PFSK-1 (cell line): ENCODE measurements at regions not wholly inside any gene's neighbourhood (a gene's known extent, or its start where the extent isn't known, plus 50 kb on each side); places are given as distances from the start of the nearest gene placed in this dataset.

ENCODE experiments used
- POLR2AphosphoS5 ChIP-seq: IDR thresholded peaks from 2 replicates; pipeline ENCODE4 v1.6.1; 2012; ENCODE audit warnings: low read depth, mild to moderate bottlenecking, control low read depth, low read length, moderate library complexity
- SIN3A ChIP-seq: IDR thresholded peaks from 2 replicates; pipeline ENCODE4 v1.6.1; 2012; ENCODE audit warnings: mild to moderate bottlenecking, low read length, moderate library complexity, borderline replicate concordance; ENCODE audit not compliant: insufficient read depth
- TAF1 ChIP-seq: IDR thresholded peaks from 2 replicates; pipeline ENCODE4 v1.6.1; 2012; ENCODE audit warnings: low read length, control low read depth, borderline replicate concordance; ENCODE audit not compliant: insufficient read depth

DNA sequence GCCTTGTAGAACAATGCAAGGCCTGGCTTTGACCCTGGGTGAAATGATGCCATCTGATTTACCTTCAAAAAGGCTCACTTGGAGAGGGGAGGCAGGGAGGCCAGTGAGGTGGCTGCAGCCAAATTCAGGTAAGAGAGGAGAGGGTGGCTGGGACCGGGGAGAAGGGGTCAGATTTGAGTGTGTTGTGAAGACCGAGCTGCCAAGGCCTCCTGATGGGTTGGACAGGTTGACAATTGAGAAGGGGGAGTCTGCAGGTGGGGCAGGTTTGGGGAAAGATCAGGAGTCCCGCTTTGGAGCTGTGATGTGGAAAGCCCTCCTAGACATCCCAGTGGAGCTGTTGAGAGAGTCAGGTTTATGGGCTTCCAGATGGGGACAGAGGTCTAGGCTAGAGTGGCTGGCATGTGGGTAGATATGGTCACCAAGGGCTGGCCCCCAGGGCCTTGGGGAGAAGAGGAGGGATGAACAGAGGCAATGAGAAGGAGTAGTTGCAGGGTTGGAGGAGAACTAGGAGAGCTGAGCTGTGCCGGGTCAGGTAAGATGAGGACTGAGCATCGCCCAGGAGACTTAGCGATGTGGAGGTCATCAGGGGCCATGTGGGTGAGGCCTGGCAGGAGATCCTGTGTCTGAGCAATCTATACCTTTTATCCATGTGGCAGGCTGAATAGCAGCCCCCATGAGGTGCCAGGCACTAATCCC lies 70.5 kb upstream of the TOX2 start:
- TF ChIP-seq TAF1 (no peak), SIN3A (no peak), POLR2AphosphoS5 (no peak)
